ENCODE measurements at regions not wholly inside any gene's neighbourhood (a gene's known extent, or its start where the extent isn't known, plus 50 kb on each side); places are given as distances from the start of the nearest gene placed in this dataset.

- Mint-ChIP-seq H3K27me3 (ENCODE audit: insufficient read depth) (no peaks in the 10 kb centered on the region), H3K9me3 (peaks cover 1% of the 10 kb centered on the region), H3K36me3 (ENCODE audit: low read depth) (no peaks in the 10 kb centered on the region), H3K4me1 (no peaks in the 10 kb centered on the region), H3K27ac (no peak overlapping the region), H3K4me3 (no peak overlapping the region)
- WGBS, 2 experiments (ENCODE audit: insufficient coverage in 1 of 2, insufficient read length in 1 of 2): 88 to 91% methylated on average over 7 of the region's 7 CpGs
- H3K4me1 ChIP-seq (ENCODE audit: control insufficient read depth, insufficient read depth, low read length): no peaks in the 10 kb centered on the region
- no peak overlapping the region for H3K27ac ChIP-seq (ENCODE audit: low read depth, low read length)
- H3K9ac ChIP-seq (ENCODE audit: extremely low read depth, low read length, poor library complexity, severe bottlenecking): no peak overlapping the region
- H3K36me3 ChIP-seq (ENCODE audit: control insufficient read depth, insufficient read depth, low read length): no peaks in the 10 kb centered on the region
- DNase-seq: no peak
- no peak overlapping the region for H3K4me3 ChIP-seq (ENCODE audit: low read length)
- no peaks in the 10 kb centered on the region for H3K27me3 ChIP-seq (ENCODE audit: control insufficient read depth, insufficient read depth, low read length, poor library complexity, severe bottlenecking)
- no peak for TF ChIP-seq CTCF (conservative IDR thresholded peaks at IDR 0.05)
- no peaks in the 10 kb centered on the region for H3K9me3 ChIP-seq (ENCODE audit: control insufficient read depth, low read length)
Measured at GRCh38 chr9:118554987-118555386, 814.2 kb downstream of the BRINP1 start.

GRCh38 chr9:118558026-118558425 lies 811.2 kb downstream of the BRINP1 start:
- no peaks in the 10 kb centered on the region for H3K9me3 ChIP-seq (ENCODE audit: control insufficient read depth, low read length)
- no peak for DNase-seq
- whole genome bisulfite sequencing, 2 experiments (ENCODE audit: insufficient coverage in 1 of 2, insufficient read length in 1 of 2): 92% methylated on average over 1 of the region's 1 CpG; no CpG with 5 or more reads in 1 of the 2 experiments
- TF ChIP-seq CTCF (conservative IDR thresholded peaks at IDR 0.05): no peak
- Mint-ChIP-seq H3K4me1 (peaks cover 2% of the 10 kb centered on the region), H3K9me3 (peaks cover 1% of the 10 kb centered on the region), H3K27ac (no peak overlapping the region), H3K27me3 (ENCODE audit: insufficient read depth) (no peaks in the 10 kb centered on the region), H3K36me3 (ENCODE audit: low read depth) (no peaks in the 10 kb centered on the region), H3K4me3 (no peak overlapping the region)
- H3K4me1 ChIP-seq (ENCODE audit: control insufficient read depth, insufficient read depth, low read length): peaks cover 3% of the 10 kb centered on the region
- H3K27me3 ChIP-seq (ENCODE audit: control insufficient read depth, insufficient read depth, low read length, poor library complexity, severe bottlenecking): no peaks in the 10 kb centered on the region
- no peak overlapping the region for H3K4me3 ChIP-seq (ENCODE audit: low read length)
- no peaks in the 10 kb centered on the region for H3K36me3 ChIP-seq (ENCODE audit: control insufficient read depth, insufficient read depth, low read length)
- no peak overlapping the region for H3K27ac ChIP-seq (ENCODE audit: low read depth, low read length)
- no peak overlapping the region for H3K9ac ChIP-seq (ENCODE audit: extremely low read depth, low read length, poor library complexity, severe bottlenecking)

GRCh38 chr9:118558891-118559290 lies 810.3 kb downstream of the BRINP1 start:
- H3K4me3 Mint-ChIP-seq: no peak overlapping the region
- no peak overlapping the region for H3K9ac ChIP-seq (ENCODE audit: extremely low read depth, low read length, poor library complexity, severe bottlenecking)
- peaks cover 1% of the 10 kb centered on the region for H3K9me3 Mint-ChIP-seq
- H3K4me3 ChIP-seq (ENCODE audit: low read length): no peak overlapping the region
- H3K36me3 ChIP-seq (ENCODE audit: control insufficient read depth, insufficient read depth, low read length): no peaks in the 10 kb centered on the region
- peaks cover 3% of the 10 kb centered on the region for H3K4me1 ChIP-seq (ENCODE audit: control insufficient read depth, insufficient read depth, low read length)
- no peaks in the 10 kb centered on the region for H3K27me3 ChIP-seq (ENCODE audit: control insufficient read depth, insufficient read depth, low read length, poor library complexity, severe bottlenecking)
- DNase-seq: no peak
- H3K27me3 Mint-ChIP-seq (ENCODE audit: insufficient read depth): no peaks in the 10 kb centered on the region
- no peak for TF ChIP-seq CTCF (conservative IDR thresholded peaks at IDR 0.05)
- no peaks in the 10 kb centered on the region for H3K9me3 ChIP-seq (ENCODE audit: control insufficient read depth, low read length)
- H3K27ac ChIP-seq (ENCODE audit: low read depth, low read length): no peak overlapping the region
- H3K4me1 Mint-ChIP-seq: peaks cover 2% of the 10 kb centered on the region
- no peaks in the 10 kb centered on the region for H3K36me3 Mint-ChIP-seq (ENCODE audit: low read depth)
- H3K27ac Mint-ChIP-seq: no peak overlapping the region

Data from endodermal cell (in vitro differentiated cells).